ENCODE measurements at regions not wholly inside any gene's neighbourhood (a gene's known extent, or its start where the extent isn't known, plus 50 kb on each side); places are given as distances from the start of the nearest gene placed in this dataset.

DNA sequence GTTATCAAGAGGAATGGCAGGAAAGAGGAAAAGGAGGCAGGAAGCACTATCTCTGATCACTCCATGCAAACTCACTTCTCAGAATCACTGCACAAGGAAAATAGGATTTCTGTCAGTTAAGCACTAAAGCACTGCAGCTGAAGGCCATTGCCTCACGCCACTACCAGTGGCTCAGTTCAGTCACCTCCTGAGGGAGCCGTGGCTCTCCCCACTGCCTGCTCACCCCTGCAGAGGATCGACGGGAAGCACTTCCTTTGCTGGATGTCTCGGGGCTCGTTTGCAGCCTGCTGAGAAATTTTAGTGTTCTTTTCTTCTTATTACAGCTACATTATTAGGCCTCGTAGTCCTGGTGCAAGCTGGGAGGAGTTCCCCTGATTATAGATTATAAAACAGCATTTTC is 90.1 kb upstream of the ADCY1 start:
- Histone ChIP-seq H3K9ac (no peak overlapping the region), H3K4me3 (no peak overlapping the region), H3K4me1 (no peaks in the 10 kb centered on the region), H3K27ac (no peak overlapping the region), H3K79me2 (ENCODE audit: low read depth) (no peaks in the 10 kb centered on the region), H3F3A (ENCODE audit: low read depth) (no peaks in the 10 kb centered on the region), H3K9me3 (ENCODE audit: low read depth) (no peaks in the 10 kb centered on the region), H3K27me3 (no peaks in the 10 kb centered on the region), H2AFZ (replicated peaks) (peak overlapping the region; percentile 57), H3K4me2 (no peak overlapping the region), H4K20me1 (ENCODE audit: low read depth) (no peaks in the 10 kb centered on the region), H3K36me3 (no peaks in the 10 kb centered on the region)
- no peaks in the 10 kb centered on the region for H3K27me3 Mint-ChIP-seq (ENCODE audit: insufficient read depth, low read depth)
- H3K9me3 Mint-ChIP-seq, result no peaks in the 10 kb centered on the region
- H3K4me1 Mint-ChIP-seq, result no peaks in the 10 kb centered on the region
- no peaks in the 10 kb centered on the region for H3K36me3 Mint-ChIP-seq
- TF ChIP-seq EZH2phosphoT487 (IDR thresholded peaks at IDR 0.05), result no peak
- TF ChIP-seq, protein P1, sequence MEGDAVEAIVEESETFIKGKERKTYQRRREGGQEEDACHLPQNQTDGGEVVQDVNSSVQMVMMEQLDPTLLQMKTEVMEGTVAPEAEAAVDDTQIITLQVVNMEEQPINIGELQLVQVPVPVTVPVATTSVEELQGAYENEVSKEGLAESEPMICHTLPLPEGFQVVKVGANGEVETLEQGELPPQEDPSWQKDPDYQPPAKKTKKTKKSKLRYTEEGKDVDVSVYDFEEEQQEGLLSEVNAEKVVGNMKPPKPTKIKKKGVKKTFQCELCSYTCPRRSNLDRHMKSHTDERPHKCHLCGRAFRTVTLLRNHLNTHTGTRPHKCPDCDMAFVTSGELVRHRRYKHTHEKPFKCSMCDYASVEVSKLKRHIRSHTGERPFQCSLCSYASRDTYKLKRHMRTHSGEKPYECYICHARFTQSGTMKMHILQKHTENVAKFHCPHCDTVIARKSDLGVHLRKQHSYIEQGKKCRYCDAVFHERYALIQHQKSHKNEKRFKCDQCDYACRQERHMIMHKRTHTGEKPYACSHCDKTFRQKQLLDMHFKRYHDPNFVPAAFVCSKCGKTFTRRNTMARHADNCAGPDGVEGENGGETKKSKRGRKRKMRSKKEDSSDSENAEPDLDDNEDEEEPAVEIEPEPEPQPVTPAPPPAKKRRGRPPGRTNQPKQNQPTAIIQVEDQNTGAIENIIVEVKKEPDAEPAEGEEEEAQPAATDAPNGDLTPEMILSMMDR (IDR thresholded peaks at IDR 0.05), result no peak
- no peak overlapping the region for H3K4me3 Mint-ChIP-seq
- H3K27ac Mint-ChIP-seq, result no peak overlapping the region
- no peak for DNase-seq (ENCODE audit: low spot score)

DNA sequence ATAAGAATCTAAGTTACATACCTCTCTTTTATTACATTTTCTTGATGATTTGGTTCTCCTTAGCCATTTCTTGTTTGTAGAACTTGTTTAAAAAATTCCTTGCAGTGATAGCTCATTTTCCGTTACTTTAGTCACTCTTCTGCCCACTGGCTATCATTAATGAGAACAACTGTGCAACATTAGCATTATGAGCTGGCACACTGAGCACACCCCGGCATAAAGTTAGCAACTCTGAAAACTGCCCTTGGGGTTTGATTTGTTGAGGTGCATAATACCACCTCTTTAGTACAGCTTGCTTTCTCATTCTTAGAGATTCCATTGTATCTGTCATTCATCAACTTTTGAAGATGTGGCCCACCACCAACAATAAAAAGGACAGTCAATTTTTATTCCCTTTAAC is 87.6 kb upstream of the ADCY1 start:
- no peaks in the 10 kb centered on the region for H3K36me3 ChIP-seq
- H3K4me3 ChIP-seq, result no peak overlapping the region
- H3F3A ChIP-seq (ENCODE audit: low read depth), result no peaks in the 10 kb centered on the region
- Mint-ChIP-seq H3K36me3 (no peaks in the 10 kb centered on the region), H3K27me3 (ENCODE audit: insufficient read depth, low read depth) (no peaks in the 10 kb centered on the region), H3K27ac (no peak overlapping the region), H3K9me3 (peaks cover 5% of the 10 kb centered on the region), H3K4me1 (no peaks in the 10 kb centered on the region), H3K4me3 (no peak overlapping the region)
- H3K9me3 ChIP-seq (ENCODE audit: low read depth), result no peaks in the 10 kb centered on the region
- TF ChIP-seq, protein P1 (IDR thresholded peaks at IDR 0.05), result no peak
- DNase-seq (ENCODE audit: low spot score), result no peak
- H3K79me2 ChIP-seq (ENCODE audit: low read depth), result no peaks in the 10 kb centered on the region
- H3K27me3 ChIP-seq, result no peaks in the 10 kb centered on the region
- H3K4me1 ChIP-seq, result no peaks in the 10 kb centered on the region
- no peak overlapping the region for H3K4me2 ChIP-seq
- H3K27ac ChIP-seq, result no peak overlapping the region
- H2AFZ ChIP-seq (replicated peaks), result no peak overlapping the region
- no peak overlapping the region for H3K9ac ChIP-seq
- no peaks in the 10 kb centered on the region for H4K20me1 ChIP-seq (ENCODE audit: low read depth)

DNA sequence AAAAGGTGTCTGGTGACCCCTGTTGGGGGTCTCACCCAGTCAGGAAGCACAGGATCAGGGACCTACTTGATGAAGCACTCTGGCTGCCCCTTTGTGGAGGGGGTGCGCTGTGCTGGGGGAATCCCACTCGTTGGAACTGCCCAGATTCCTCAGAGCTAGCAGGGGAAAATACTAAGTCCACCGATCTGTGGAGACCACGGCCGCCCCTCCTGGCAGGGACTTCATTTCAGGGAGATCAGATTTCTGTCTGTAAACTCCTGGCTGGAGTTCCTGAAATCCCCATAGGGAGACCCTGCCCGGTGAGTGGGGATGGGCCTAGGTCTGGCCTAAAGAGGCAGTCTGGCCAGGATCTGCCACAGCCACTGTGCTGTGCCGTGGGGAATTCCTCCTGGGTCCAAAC is 79.3 kb upstream of the ADCY1 start:
- H3K27ac ChIP-seq, result no peak overlapping the region
- H3K27me3 ChIP-seq, result no peaks in the 10 kb centered on the region
- no peaks in the 10 kb centered on the region for H3K36me3 ChIP-seq
- Mint-ChIP-seq H3K27ac (no peak overlapping the region), H3K4me3 (no peak overlapping the region), H3K4me1 (no peaks in the 10 kb centered on the region), H3K27me3 (ENCODE audit: insufficient read depth, low read depth) (no peaks in the 10 kb centered on the region), H3K9me3 (peaks cover 11% of the 10 kb centered on the region), H3K36me3 (no peaks in the 10 kb centered on the region)
- no peak overlapping the region for H3K9ac ChIP-seq
- H3K4me2 ChIP-seq, result no peak overlapping the region
- no peaks in the 10 kb centered on the region for H3K79me2 ChIP-seq (ENCODE audit: low read depth)
- no peak overlapping the region for H3K4me3 ChIP-seq
- no peak for TF ChIP-seq EZH2 (IDR thresholded peaks at IDR 0.05)
- TF ChIP-seq, protein P1 (IDR thresholded peaks at IDR 0.05), result no peak
- TF ChIP-seq EZH2phosphoT487 (IDR thresholded peaks at IDR 0.05), result no peak
- no peak overlapping the region for H2AFZ ChIP-seq (replicated peaks)
- no peaks in the 10 kb centered on the region for H4K20me1 ChIP-seq (ENCODE audit: low read depth)
- H3F3A ChIP-seq (ENCODE audit: low read depth), result no peaks in the 10 kb centered on the region
- DNase-seq (ENCODE audit: low spot score), result no peak
- H3K4me1 ChIP-seq, result no peaks in the 10 kb centered on the region
- no peaks in the 10 kb centered on the region for H3K9me3 ChIP-seq (ENCODE audit: low read depth)

DNA sequence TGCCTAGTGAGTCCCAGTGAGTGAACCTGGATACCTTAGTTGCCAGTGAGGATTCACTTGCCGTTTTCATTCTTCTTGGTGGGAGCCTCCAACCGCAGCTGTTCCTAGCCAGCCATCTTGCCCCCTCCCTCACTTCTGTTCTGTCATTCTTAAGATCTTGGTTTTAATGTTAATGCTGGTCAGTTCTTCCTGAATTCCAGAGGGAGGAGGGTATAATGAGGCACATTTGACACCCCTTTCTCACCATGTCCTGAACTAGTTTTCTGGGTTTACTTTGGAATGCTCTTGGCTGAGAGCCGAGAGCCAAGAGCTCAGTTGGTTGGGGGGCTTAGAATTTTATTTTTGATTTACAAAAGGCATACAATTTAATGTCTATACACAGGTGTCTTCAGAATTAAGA is 78.5 kb upstream of the ADCY1 start:
- H3K4me2 ChIP-seq, result no peak overlapping the region
- no peaks in the 10 kb centered on the region for H3K9me3 ChIP-seq (ENCODE audit: low read depth)
- no peak overlapping the region for H2AFZ ChIP-seq (replicated peaks)
- Mint-ChIP-seq H3K9me3 (peaks cover 13% of the 10 kb centered on the region), H3K4me1 (no peaks in the 10 kb centered on the region), H3K36me3 (no peaks in the 10 kb centered on the region), H3K27me3 (ENCODE audit: insufficient read depth, low read depth) (no peaks in the 10 kb centered on the region), H3K27ac (no peak overlapping the region), H3K4me3 (no peak overlapping the region)
- no peaks in the 10 kb centered on the region for H3K36me3 ChIP-seq
- no peaks in the 10 kb centered on the region for H3K79me2 ChIP-seq (ENCODE audit: low read depth)
- no peak for DNase-seq (ENCODE audit: low spot score)
- no peak overlapping the region for H3K4me3 ChIP-seq
- no peak overlapping the region for H3K9ac ChIP-seq
- H3F3A ChIP-seq (ENCODE audit: low read depth), result no peaks in the 10 kb centered on the region
- no peaks in the 10 kb centered on the region for H3K4me1 ChIP-seq
- H4K20me1 ChIP-seq (ENCODE audit: low read depth), result no peaks in the 10 kb centered on the region
- no peak for TF ChIP-seq EZH2phosphoT487 (IDR thresholded peaks at IDR 0.05)
- no peak for TF ChIP-seq EZH2 (IDR thresholded peaks at IDR 0.05)
- no peak overlapping the region for H3K27ac ChIP-seq
- no peaks in the 10 kb centered on the region for H3K27me3 ChIP-seq

Data from neural progenitor cell (in vitro differentiated cells).